IMR-90 (cell line): ENCODE measurements at regions not wholly inside any gene's neighbourhood (a gene's known extent, or its start where the extent isn't known, plus 50 kb on each side); places are given as distances from the start of the nearest gene placed in this dataset.

ENCODE experiments used
- ATAC-seq: fragments of 200-7000 bp; cut with Tn5 transposase; 2 replicates; pipeline ENCODE4 v1.9.1; 2020; ENCODE audit warnings: low read depth, mild to moderate bottlenecking, moderate library complexity
- BruUV-seq: library from RNA; stranded (reverse); fragments of 400-500 nt; replicated peaks from 2 replicates; lab custom pipeline; 2021; lab: Mats Ljungman, UMichigan
- CTCF ChIA-PET: fragments of 300-600 bp; formaldehyde crosslinking; extraction: SDS; loops from one replicate; lab custom pipeline; 2021; ENCODE audit warnings: antibody characterized with exemption; lab: Yijun Ruan, JAX
- POLR2A ChIA-PET: fragments of 300-600 bp; sonication (Branson Sonifier 250); formaldehyde crosslinking; loops from one replicate; lab custom pipeline; 2022; ENCODE audit warnings: antibody characterized with exemption; ENCODE audit not compliant: unreplicated experiment; lab: Charles Lee
- DNase-seq: peaks from one replicate; pipeline ENCODE4 v3.0.0; 2013
- H2AFZ ChIP-seq: replicated peaks from 2 replicates; pipeline ENCODE3; 2013; ENCODE audit warnings: low read length, mild to moderate bottlenecking; ENCODE audit not compliant: poor library complexity
- H2AK5ac ChIP-seq: 2 replicates; pipeline ENCODE4 v1.6.1; 2013; ENCODE audit warnings: low read depth, low read length, inconsistent platforms
- H2AK9ac ChIP-seq: replicated peaks from 2 replicates; pipeline ENCODE3; 2013; ENCODE audit warnings: mild to moderate bottlenecking, low read depth, low read length, moderate library complexity; ENCODE audit not compliant: poor library complexity
- H2BK120ac ChIP-seq: 2 replicates; pipeline ENCODE4 v1.6.1; 2013; ENCODE audit warnings: low read depth, low read length, inconsistent platforms
- H2BK15ac ChIP-seq: 3 replicates; pipeline ENCODE4 v1.6.1; 2013; ENCODE audit warnings: low read depth, low read length, inconsistent platforms
- H2BK20ac ChIP-seq: 2 replicates; pipeline ENCODE4 v1.6.1; 2013; ENCODE audit warnings: low read depth, mild to moderate bottlenecking, inconsistent platforms, low read length, moderate library complexity
- H2BK5ac ChIP-seq: 2 replicates; pipeline ENCODE4 v1.6.1; 2013; ENCODE audit warnings: mild to moderate bottlenecking, low read depth, low read length, inconsistent platforms; ENCODE audit not compliant: poor library complexity, severe bottlenecking
- H3K14ac ChIP-seq: replicated peaks from 2 replicates; pipeline ENCODE4 v1.6.1; 2013; ENCODE audit warnings: low read depth, low read length, inconsistent platforms
- H3K18ac ChIP-seq: 2 replicates; pipeline ENCODE4 v1.6.1; 2013; ENCODE audit warnings: low read depth, low read length, control low read depth
- H3K23ac ChIP-seq: 2 replicates; pipeline ENCODE4 v1.6.1; 2013; ENCODE audit warnings: low read depth, low read length, inconsistent platforms
- H3K27ac ChIP-seq: 2 replicates; pipeline ENCODE4 v1.5.1; 2013; ENCODE audit warnings: mild to moderate bottlenecking, control low read depth, low read length; ENCODE audit not compliant: insufficient read depth
- H3K27me3 ChIP-seq: 2 replicates; pipeline ENCODE4 v1.6.1; 2013; ENCODE audit warnings: low read length; ENCODE audit not compliant: control insufficient read depth, insufficient read depth
- H3K36me3 ChIP-seq: 2 replicates; pipeline ENCODE4 v1.6.1; 2013; ENCODE audit warnings: low read length, mixed read lengths; ENCODE audit not compliant: control insufficient read depth, insufficient read depth
- H3K4ac ChIP-seq: 2 replicates; pipeline ENCODE4 v1.6.1; 2013; ENCODE audit warnings: low read depth, low read length, inconsistent platforms
- H3K4me1 ChIP-seq: 2 replicates; pipeline ENCODE4 v1.6.1; 2013; ENCODE audit warnings: low read length, mixed read lengths; ENCODE audit not compliant: control insufficient read depth, insufficient read depth
- H3K4me2 ChIP-seq: 2 replicates; pipeline ENCODE4 v1.6.1; 2013; ENCODE audit warnings: low read depth, mild to moderate bottlenecking, control low read depth, low read length, moderate library complexity
- H3K4me3 ChIP-seq: 2 replicates; pipeline ENCODE4 v1.5.1; 2013; ENCODE audit warnings: low read depth, mild to moderate bottlenecking, control low read depth, low read length, moderate library complexity; ENCODE audit not compliant: insufficient read depth
- H3K56ac ChIP-seq: 2 replicates; pipeline ENCODE4 v1.6.1; 2013; ENCODE audit warnings: low read length, inconsistent platforms; ENCODE audit not compliant: insufficient read depth; ENCODE audit errors: extremely low read depth
- H3K79me1 ChIP-seq, 2 experiments: 2 replicates each; pipeline ENCODE4 v1.6.1; 2013; ENCODE audit warnings: low read length in 2 of 2, inconsistent platforms in 1 of 2, low read depth in 1 of 2
- H3K9ac ChIP-seq: 2 replicates; pipeline ENCODE4 v1.6.1; 2013; ENCODE audit warnings: low read depth, low read length, control low read depth
- H3K9me1 ChIP-seq: 2 replicates; pipeline ENCODE4 v1.6.1; 2013; ENCODE audit warnings: low read length, inconsistent platforms; ENCODE audit not compliant: insufficient read depth
- H3K9me3 ChIP-seq: 2 replicates; pipeline ENCODE4 v1.6.1; 2013; ENCODE audit warnings: low read length; ENCODE audit not compliant: control insufficient read depth, insufficient read depth
- H4K20me1 ChIP-seq: 2 replicates; pipeline ENCODE4 v1.6.1; 2013; ENCODE audit warnings: low read length, inconsistent platforms; ENCODE audit not compliant: insufficient read depth
- H4K5ac ChIP-seq: 2 replicates; pipeline ENCODE4 v1.6.1; 2013; ENCODE audit warnings: mild to moderate bottlenecking, low read depth, low read length, control low read depth
- H4K8ac ChIP-seq, 2 experiments: 2 replicates each; pipeline ENCODE4 v1.6.1; 2013; ENCODE audit warnings: low read depth in 2 of 2, low read length in 2 of 2, control low read depth in 1 of 2, inconsistent platforms in 1 of 2
- H4K91ac ChIP-seq: 2 replicates; pipeline ENCODE4 v1.6.1; 2013; ENCODE audit warnings: low read depth, low read length, inconsistent platforms; ENCODE audit not compliant: insufficient read depth
- BHLHE40 ChIP-seq: fragments of 150-350 bp; IDR thresholded peaks from 2 replicates; pipeline ENCODE4 v1.6.1; 2016; ENCODE audit warnings: mild to moderate bottlenecking, low read depth, low read length
- MXI1 ChIP-seq: IDR thresholded peaks from 2 replicates; pipeline ENCODE4 v1.6.1; 2012; ENCODE audit warnings: low read depth, mild to moderate bottlenecking, low read length, moderate library complexity, borderline replicate concordance
- RFX5 ChIP-seq: IDR thresholded peaks from 2 replicates; pipeline ENCODE4 v1.8.0; 2012; ENCODE audit warnings: low read depth, mild to moderate bottlenecking, low read length, moderate library complexity
- WGBS, 2 experiments: methylation state at CpG; one replicate each; pipeline versions ENCODE4 v1.1.5 to v1.1.7; 2013; ENCODE audit warnings: missing lambda C conversion rate in 2 of 2; ENCODE audit not compliant: insufficient read length in 1 of 2; ENCODE audit errors: extremely low coverage in 2 of 2; 5-methylcytosine and 5-hydroxymethylcytosine counted together
- dilution Hi-C: fragments of 300-500 bp; cut with HindIII; formaldehyde crosslinking; loops from one replicate; pipeline ENCODE4 v1.14.3; 2018; ENCODE audit warnings: low sequenced_read_pairs; ENCODE audit not compliant: unreplicated experiment
- in situ Hi-C: fragments of 300-500 bp; cut with MboI; formaldehyde crosslinking; loops from 3 replicates; pipeline ENCODE4 v1.14.3; 2019; ENCODE audit warnings: low sequenced_read_pairs, inconsistent platforms, mixed read lengths
- intact Hi-C: fragments of 100-400 bp; cut with micrococcal nuclease; formaldehyde crosslinking; loops from 2 replicates; pipeline ENCODE4 v1.10.0; 2022

GRCh38 chr12:29023436-29024076, 125.5 kb upstream of the FAR2 start:
- Histone ChIP-seq H3K4ac (no peak overlapping the region), H3K9ac (no peak overlapping the region), H2AK5ac (no peak overlapping the region), H3K23ac (no peak overlapping the region), H2AFZ (no peak overlapping the region), H3K4me3 (no peak overlapping the region), H4K91ac (no peak overlapping the region), H3K9me3 (no peaks in the 10 kb centered on the region), H3K4me2 (no peak overlapping the region), H3K14ac (no peak overlapping the region), H2AK9ac (no peak overlapping the region), H2BK20ac (no peak overlapping the region), H3K4me1 (no peaks in the 10 kb centered on the region), H3K9me1 (no peaks in the 10 kb centered on the region), H2BK15ac (no peak overlapping the region), H3K27me3 (no peaks in the 10 kb centered on the region; the same call in 1 of the 2 replicates), H4K5ac (no peak overlapping the region), H2BK120ac (no peak overlapping the region), H3K27ac (no peak overlapping the region), H3K36me3 (no peaks in the 10 kb centered on the region), H3K79me1 (no peaks in the 10 kb centered on the region), H3K18ac (no peak overlapping the region), H2BK5ac (no peak overlapping the region), H4K20me1 (no peaks in the 10 kb centered on the region), H4K8ac (no peak overlapping the region), H3K56ac (no peak overlapping the region)
- intact Hi-C loops: no loop called here
- TF ChIP-seq RFX5 (no peak), MXI1 (no peak), BHLHE40 (no peak)
- 100% methylated on average over 2 of the region's 2 CpGs; no CpG with 5 or more reads in 1 of the 2 experiments for WGBS, 2 experiments
- ChIA-PET CTCF (interaction anchor here (0.6 to 1.1 kb wide), 2 partner anchors 12 to 110 kb away, joined by 4 to 8 read pairs; no protein-coding TSS in a partner anchor), POLR2A (no interaction called here)
- in situ Hi-C loops: no loop called here
- no TSS peak for BruUV-seq
- dilution Hi-C loops: no loop called here
- ATAC-seq (no peak), DNase-seq (no peak)
